Neural crest cell (in vitro differentiated cells): ENCODE measurements at regions not wholly inside any gene's neighbourhood (a gene's known extent, or its start where the extent isn't known, plus 50 kb on each side); places are given as distances from the start of the nearest gene placed in this dataset.

ENCODE experiments used
- DNase-seq: peaks from one replicate; pipeline ENCODE4 v3.0.0; 2021; ENCODE audit warnings: low read depth, mixed read lengths, low spot score
- H3K27ac Mint-ChIP-seq: one replicate; pipeline ENCODE4 v1.8.0; 2021; ENCODE audit warnings: mild to moderate bottlenecking, mixed read lengths; ENCODE audit not compliant: unreplicated experiment
- H3K27me3 Mint-ChIP-seq: 2 replicates; pipeline ENCODE4 v1.8.0; 2021; ENCODE audit warnings: low read depth, mild to moderate bottlenecking, mixed read lengths
- H3K36me3 Mint-ChIP-seq: 2 replicates; pipeline ENCODE4 v1.8.0; 2021; ENCODE audit warnings: low read depth, mild to moderate bottlenecking, mixed read lengths
- H3K4me1 Mint-ChIP-seq: 2 replicates; pipeline ENCODE4 v1.8.0; 2021; ENCODE audit warnings: mixed read lengths
- H3K4me3 Mint-ChIP-seq: one replicate; pipeline ENCODE4 v1.8.0; 2021; ENCODE audit warnings: mild to moderate bottlenecking, mixed read lengths
- H3K9me3 Mint-ChIP-seq: 2 replicates; pipeline ENCODE4 v1.8.0; 2021; ENCODE audit warnings: mixed read lengths
- CTCF ChIP-seq: fragments of 200-600 bp; sonication (generic); conservative IDR thresholded peaks from 2 replicates; pipeline ENCODE4 v1.5.0; 2021; ENCODE audit warnings: antibody characterized with exemption, mild to moderate bottlenecking

GRCh38 chr1:106780806-106781569 is 275.5 kb upstream of the PRMT6 start:
- no peak overlapping the region for H3K27ac Mint-ChIP-seq
- no peak for TF ChIP-seq CTCF
- peaks cover 10% of the 10 kb centered on the region for H3K9me3 Mint-ChIP-seq
- peaks cover 4% of the 10 kb centered on the region for H3K27me3 Mint-ChIP-seq
- DNase-seq: no peak
- no peaks in the 10 kb centered on the region for H3K36me3 Mint-ChIP-seq
- H3K4me3 Mint-ChIP-seq: no peak overlapping the region
- no peaks in the 10 kb centered on the region for H3K4me1 Mint-ChIP-seq

GRCh38 chr1:106785176-106785575 is 271.3 kb upstream of the PRMT6 start:
- Mint-ChIP-seq H3K4me1 (no peaks in the 10 kb centered on the region), H3K9me3 (no peaks in the 10 kb centered on the region), H3K27me3 (peaks cover 12% of the 10 kb centered on the region), H3K4me3 (no peak overlapping the region), H3K27ac (no peak overlapping the region), H3K36me3 (no peaks in the 10 kb centered on the region)
- no peak for TF ChIP-seq CTCF
- DNase-seq: no peak

- H3K27ac Mint-ChIP-seq: no peak overlapping the region
- H3K4me3 Mint-ChIP-seq: no peak overlapping the region
- no peak for DNase-seq
- H3K4me1 Mint-ChIP-seq: no peaks in the 10 kb centered on the region
- peaks cover 7% of the 10 kb centered on the region for H3K27me3 Mint-ChIP-seq
- no peaks in the 10 kb centered on the region for H3K36me3 Mint-ChIP-seq
- no peak for TF ChIP-seq CTCF
- H3K9me3 Mint-ChIP-seq: no peaks in the 10 kb centered on the region
Observed at GRCh38 chr1:106787520-106787919, 269.0 kb upstream of the PRMT6 start.

- Mint-ChIP-seq H3K36me3 (no peaks in the 10 kb centered on the region), H3K9me3 (no peaks in the 10 kb centered on the region)
- DNase-seq: no peak
Observed at GRCh38 chr1:106789686-106790085, 266.8 kb upstream of the PRMT6 start.

GRCh38 chr1:106791041-106791440 is 265.4 kb upstream of the PRMT6 start:
- Mint-ChIP-seq H3K4me3 (no peak overlapping the region), H3K4me1 (no peaks in the 10 kb centered on the region), H3K27me3 (peaks cover 7% of the 10 kb centered on the region), H3K9me3 (no peaks in the 10 kb centered on the region), H3K27ac (no peak overlapping the region), H3K36me3 (no peaks in the 10 kb centered on the region)
- TF ChIP-seq CTCF: no peak
- DNase-seq: no peak

More at GRCh38 chr1:106789686-106790085, 266.8 kb upstream of the PRMT6 start:
- H3K4me3 Mint-ChIP-seq: no peak overlapping the region
- H3K4me1 Mint-ChIP-seq: no peaks in the 10 kb centered on the region
- peaks cover 7% of the 10 kb centered on the region for H3K27me3 Mint-ChIP-seq
- no peak for TF ChIP-seq CTCF
- H3K27ac Mint-ChIP-seq: no peak overlapping the region
